Urinary bladder (tissue), 3 donors: ENCODE measurements at regions not wholly inside any gene's neighbourhood (a gene's known extent, or its start where the extent isn't known, plus 50 kb on each side); places are given as distances from the start of the nearest gene placed in this dataset.
"Not testable (repeated sequence)": the region's sequence is repeated elsewhere in the genome, so short reads cannot be mapped to it uniquely, and the experiment has no call there.

ENCODE experiments used
- DNase-seq: peaks from one replicate; pipeline ENCODE4 v3.0.0-alpha.2; 2015; ENCODE audit errors: extremely low spot score
- H3K27ac ChIP-seq: one replicate; pipeline ENCODE4 v1.5.1; 2013; ENCODE audit warnings: low read depth, mild to moderate bottlenecking, moderate library complexity
- H3K36me3 ChIP-seq: one replicate; pipeline ENCODE4 v1.6.1; 2013; ENCODE audit warnings: mild to moderate bottlenecking, moderate library complexity; ENCODE audit not compliant: insufficient read depth
- H3K4me1 ChIP-seq: one replicate; pipeline ENCODE4 v1.6.1; 2013; ENCODE audit warnings: mild to moderate bottlenecking, moderate library complexity; ENCODE audit not compliant: insufficient read depth
- H3K4me3 ChIP-seq: one replicate; pipeline ENCODE4 v1.5.1; 2013; ENCODE audit warnings: low read depth, low read length
- WGBS: extraction: QIAGEN DNeasy Blood & Tissue Kit; methylation state at CpG from one replicate; pipeline ENCODE4 v1.1.7; 2013; 5-methylcytosine and 5-hydroxymethylcytosine counted together
- donor health status: healthy with polysubstance abuse.
- donor health status: healthy.

GRCh38 chr10:125411724-125412123 lies 251.4 kb upstream of the CTBP2 start:
- no peak overlapping the region for H3K27ac ChIP-seq
- no peak for DNase-seq
- H3K4me1 ChIP-seq: no peaks in the 10 kb centered on the region
- 86% methylated on average over 2 of the region's 2 CpGs for WGBS
- no peak overlapping the region for H3K4me3 ChIP-seq
- H3K36me3 ChIP-seq: no peaks in the 10 kb centered on the region

- Histone ChIP-seq H3K27ac (no peak overlapping the region), H3K36me3 (no peaks in the 10 kb centered on the region), H3K4me1 (no peaks in the 10 kb centered on the region), H3K4me3 (no peak overlapping the region)
- WGBS: 69% methylated on average over 5 of the region's 5 CpGs
- no peak for DNase-seq
Observed at GRCh38 chr10:125409756-125410155, 249.4 kb upstream of the CTBP2 start.

- 91% methylated on average over 1 of the region's 1 CpG for WGBS
- DNase-seq: no peak
- Histone ChIP-seq H3K36me3 (no peaks in the 10 kb centered on the region), H3K4me1 (no peaks in the 10 kb centered on the region), H3K27ac (no peak overlapping the region), H3K4me3 (no peak overlapping the region)
Observed at GRCh38 chr10:125407557-125407956, 247.2 kb upstream of the CTBP2 start.

DNA sequence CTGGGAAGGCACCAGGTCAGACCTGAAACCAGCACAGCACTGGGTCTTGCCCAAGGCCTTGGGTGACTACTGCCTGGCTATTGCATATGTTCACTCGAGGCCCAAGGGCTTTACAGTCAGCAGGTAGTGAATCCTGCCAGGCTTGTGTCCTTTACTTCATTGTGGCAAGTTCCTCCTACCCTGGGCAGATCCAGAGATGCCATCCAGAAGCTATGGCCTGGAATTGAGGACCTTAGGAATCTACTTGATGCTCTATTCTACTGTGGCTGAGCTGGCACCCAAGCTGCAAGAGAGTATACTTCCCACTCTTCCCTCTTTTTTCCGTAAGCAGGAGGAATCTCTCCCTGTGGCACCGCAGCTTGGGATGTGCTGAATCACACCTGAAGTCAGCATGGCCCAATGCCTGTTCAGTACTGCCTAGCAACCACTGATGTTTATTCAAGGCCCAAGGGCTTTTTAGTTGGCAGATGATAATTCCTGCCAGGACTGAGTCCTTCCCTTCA lies 246.7 kb upstream of the CTBP2 start:
- H3K27ac ChIP-seq: no peak overlapping the region
- no peak overlapping the region for H3K4me3 ChIP-seq
- H3K36me3 ChIP-seq: no peaks in the 10 kb centered on the region
- H3K4me1 ChIP-seq: no peaks in the 10 kb centered on the region
- 69% methylated on average over 3 of the region's 3 CpGs for WGBS
- no peak for DNase-seq

DNA sequence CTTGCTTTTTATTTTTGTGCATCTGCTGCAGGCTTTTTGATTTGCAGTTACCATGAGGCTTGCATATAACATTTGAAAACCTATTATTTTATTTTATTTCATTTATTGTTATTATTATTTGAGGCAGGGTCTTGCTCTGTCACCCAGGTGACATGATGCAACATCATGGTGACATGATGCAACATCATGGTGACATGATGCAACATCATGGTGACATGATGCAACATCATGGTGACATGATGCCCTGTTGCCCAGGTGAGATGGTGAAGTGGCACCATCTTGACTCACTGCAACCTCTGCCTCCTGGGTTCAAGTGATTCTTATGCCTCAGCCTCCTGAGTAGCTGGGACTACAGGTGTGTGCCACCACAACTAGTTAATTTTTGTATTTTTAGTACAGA lies 244.5 kb upstream of the CTBP2 start:
- H3K4me1 ChIP-seq, H3K4me3 ChIP-seq, H3K36me3 ChIP-seq, DNase-seq, H3K27ac ChIP-seq: not testable (repeated sequence)

DNA sequence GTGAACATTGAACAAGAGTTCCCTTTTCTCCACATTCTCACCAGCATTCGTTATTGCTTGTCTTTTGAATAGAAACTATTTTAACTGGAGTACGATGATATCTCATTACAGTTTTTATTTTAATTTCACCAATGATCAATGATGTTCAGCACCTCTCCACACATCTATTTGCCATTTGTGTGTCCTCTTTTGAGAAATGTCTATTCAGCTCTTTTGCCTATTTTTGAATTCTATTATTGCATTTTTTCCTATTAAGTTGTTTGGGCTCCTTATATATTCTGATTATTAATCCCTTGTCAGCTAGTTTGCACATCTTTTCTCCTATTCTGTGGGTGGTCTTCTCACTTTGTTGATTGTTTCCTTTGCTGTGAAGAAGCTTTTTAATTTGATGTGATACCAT lies 241.1 kb upstream of the CTBP2 start:
- WGBS: 92% methylated on average over 2 of the region's 2 CpGs
- Histone ChIP-seq H3K36me3 (no peaks in the 10 kb centered on the region), H3K27ac (no peak overlapping the region), H3K4me3 (no peak overlapping the region), H3K4me1 (no peaks in the 10 kb centered on the region)
- DNase-seq: no peak

DNA sequence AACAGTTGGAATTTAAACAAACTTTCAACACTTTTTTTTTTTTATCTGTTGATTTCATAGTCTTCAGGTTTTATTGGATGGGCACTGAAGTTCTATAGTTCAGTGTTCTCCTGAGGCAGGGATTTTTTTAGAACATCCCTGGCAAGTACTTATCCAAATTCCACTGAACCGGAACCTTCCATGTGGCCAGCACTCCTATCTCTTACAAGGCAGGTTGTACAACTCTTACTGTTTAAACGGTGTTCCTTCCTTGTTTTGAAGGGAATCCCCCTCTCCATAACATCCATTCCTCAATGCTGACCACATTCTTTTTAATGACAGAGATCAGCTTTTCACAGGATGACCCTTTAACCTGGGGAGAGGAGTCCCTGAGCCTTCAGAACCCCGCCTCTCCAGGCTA lies 238.9 kb upstream of the CTBP2 start:
- Histone ChIP-seq H3K4me1 (no peaks in the 10 kb centered on the region), H3K27ac (no peak overlapping the region), H3K4me3 (no peak overlapping the region), H3K36me3 (no peaks in the 10 kb centered on the region)
- WGBS: 46% methylated on average over 3 of the region's 3 CpGs
- no peak for DNase-seq

DNA sequence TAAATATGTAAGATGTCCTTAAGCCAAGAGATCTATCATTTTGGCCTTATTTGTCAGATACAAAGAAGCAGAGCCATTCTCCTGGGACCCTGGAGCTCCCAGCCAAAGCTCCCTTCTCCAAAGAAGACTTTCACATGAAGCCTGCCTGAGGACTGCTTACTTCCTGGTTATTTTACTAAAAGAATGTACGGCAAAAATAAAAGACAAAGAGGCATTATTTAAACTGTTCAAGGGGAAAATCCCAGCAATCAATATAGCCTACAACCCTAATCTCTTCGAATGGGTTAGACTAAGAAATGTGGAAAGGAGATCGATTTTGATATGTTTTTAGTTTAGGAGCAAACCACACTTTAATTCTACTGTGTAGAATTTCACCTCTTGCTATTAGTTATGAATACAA lies 237.9 kb upstream of the CTBP2 start:
- Histone ChIP-seq H3K4me1 (no peaks in the 10 kb centered on the region), H3K36me3 (no peaks in the 10 kb centered on the region), H3K4me3 (no peak overlapping the region), H3K27ac (no peak overlapping the region)
- WGBS: 77% methylated on average over 3 of the region's 3 CpGs
- DNase-seq: no peak

GRCh38 chr10:125397608-125398007 lies 237.2 kb upstream of the CTBP2 start:
- H3K4me1 ChIP-seq: no peaks in the 10 kb centered on the region
- DNase-seq: no peak
- H3K27ac ChIP-seq: no peak overlapping the region
- H3K36me3 ChIP-seq: no peaks in the 10 kb centered on the region
- no peak overlapping the region for H3K4me3 ChIP-seq
- WGBS: 74% methylated on average over 4 of the region's 4 CpGs

DNA sequence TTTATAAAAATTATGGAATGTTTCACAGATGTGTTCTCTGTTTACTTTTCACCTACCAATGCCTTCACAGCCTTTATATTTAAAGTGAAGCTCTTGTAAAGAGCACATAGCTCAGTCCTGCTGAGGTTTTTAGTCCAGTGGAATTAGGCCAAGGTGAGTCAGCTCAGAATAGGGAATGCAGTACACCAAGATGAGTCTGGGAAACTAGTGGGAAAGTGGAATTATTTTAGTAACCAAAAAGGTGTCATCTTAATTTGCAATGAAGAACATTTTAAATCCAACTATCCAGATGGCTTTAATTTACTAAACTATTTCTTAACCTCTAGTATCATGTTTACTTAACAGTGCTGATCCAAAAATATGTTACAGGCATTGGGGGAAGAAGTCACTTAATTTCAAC lies 236.3 kb upstream of the CTBP2 start:
- Histone ChIP-seq H3K36me3 (no peaks in the 10 kb centered on the region), H3K4me1 (no peaks in the 10 kb centered on the region), H3K4me3 (no peak overlapping the region), H3K27ac (no peak overlapping the region)
- no peak for DNase-seq

DNA sequence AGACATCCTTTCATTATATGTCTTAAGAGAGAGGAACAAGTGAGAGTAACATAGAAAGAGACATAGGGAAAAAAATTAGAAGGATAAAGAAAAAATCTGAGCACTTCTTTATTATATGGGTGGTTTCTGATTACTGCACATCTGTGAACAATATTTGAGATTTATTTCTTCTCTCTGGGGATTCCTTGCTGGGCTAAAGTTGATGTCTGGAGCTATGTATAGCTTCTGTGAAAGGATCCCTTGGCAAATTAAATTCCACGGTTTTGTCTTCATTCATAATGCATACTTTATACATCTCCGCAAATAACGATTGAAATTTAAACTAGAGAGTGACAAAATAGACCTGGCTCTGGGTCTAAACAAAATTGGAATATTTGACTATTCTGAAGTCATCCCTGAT lies 232.2 kb upstream of the CTBP2 start:
- Histone ChIP-seq H3K36me3 (no peaks in the 10 kb centered on the region), H3K4me1 (no peaks in the 10 kb centered on the region), H3K4me3 (no peak overlapping the region), H3K27ac (no peak overlapping the region)
- DNase-seq: no peak
- WGBS: 75% methylated on average over 3 of the region's 3 CpGs

DNA sequence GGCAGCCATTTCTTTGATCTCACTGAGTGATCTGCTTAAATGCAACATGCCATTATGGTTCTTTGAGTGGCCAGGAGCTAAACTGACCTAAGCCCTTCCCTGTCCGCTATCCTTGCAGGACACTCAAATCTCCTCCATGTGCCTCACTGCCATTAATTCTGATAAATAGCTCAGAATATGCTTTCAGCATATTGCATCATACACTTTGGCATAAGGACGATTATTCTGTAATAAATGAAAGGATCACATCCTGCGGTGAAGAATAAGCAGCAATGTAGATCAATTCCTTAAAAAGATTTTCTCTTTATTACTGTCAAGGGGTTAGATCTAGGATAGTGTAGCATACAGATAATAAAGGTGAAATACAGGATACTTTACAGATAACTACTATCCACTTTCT lies 231.8 kb upstream of the CTBP2 start:
- Histone ChIP-seq H3K4me3 (no peak overlapping the region), H3K4me1 (no peaks in the 10 kb centered on the region), H3K36me3 (no peaks in the 10 kb centered on the region), H3K27ac (no peak overlapping the region)
- WGBS: 66% methylated on average over 3 of the region's 3 CpGs
- DNase-seq: no peak

DNA sequence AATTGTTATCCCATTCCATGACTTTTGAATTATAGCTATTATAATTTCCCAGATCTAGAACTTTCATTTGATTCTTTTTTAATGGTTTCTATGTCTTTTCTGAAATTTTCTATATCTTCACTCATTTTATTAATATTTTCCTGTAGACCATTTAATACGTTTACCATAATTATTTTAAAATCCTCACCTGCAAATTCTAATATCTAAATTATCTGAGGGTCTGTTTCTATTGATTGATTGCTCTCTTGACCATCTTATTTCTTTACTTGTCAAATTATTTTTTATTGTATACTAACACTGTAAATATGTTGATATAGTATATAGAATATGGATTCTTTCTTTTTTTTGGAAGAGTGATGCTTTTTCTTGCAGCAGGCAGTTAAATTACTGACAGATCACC lies 229.3 kb upstream of the CTBP2 start:
- Histone ChIP-seq H3K4me3 (no peak overlapping the region), H3K4me1 (no peaks in the 10 kb centered on the region), H3K36me3 (no peaks in the 10 kb centered on the region), H3K27ac (no peak overlapping the region)
- WGBS: 62% methylated on average over 1 of the region's 1 CpG
- no peak for DNase-seq

- Histone ChIP-seq H3K36me3 (no peaks in the 10 kb centered on the region), H3K4me3 (no peak overlapping the region), H3K4me1 (no peaks in the 10 kb centered on the region), H3K27ac (no peak overlapping the region)
- no peak for DNase-seq
- 73% methylated on average over 4 of the region's 4 CpGs for WGBS
Observed at GRCh38 chr10:125379592-125379991, 219.2 kb upstream of the CTBP2 start.

DNA sequence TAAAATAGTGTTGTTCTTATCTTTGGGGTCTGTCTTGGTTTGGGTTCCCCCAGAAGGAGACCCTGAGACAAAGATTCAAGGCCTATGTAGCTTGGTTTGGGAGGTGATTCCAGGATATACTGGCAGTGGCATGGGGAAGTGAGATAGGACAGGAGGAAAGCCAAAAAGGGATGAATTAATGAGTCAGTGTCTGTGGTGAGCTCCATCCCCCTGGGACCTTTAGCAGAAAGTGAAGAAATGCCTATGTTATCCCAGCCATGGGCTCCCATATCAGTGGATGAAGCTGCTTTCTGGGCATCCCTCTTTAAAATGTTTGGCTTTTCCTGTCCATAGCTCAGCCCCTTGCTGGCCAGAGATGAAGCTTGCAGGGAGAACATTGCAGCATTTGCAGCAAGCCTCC lies 217.0 kb upstream of the CTBP2 start:
- no peak overlapping the region for H3K4me3 ChIP-seq
- no peaks in the 10 kb centered on the region for H3K4me1 ChIP-seq
- no peaks in the 10 kb centered on the region for H3K36me3 ChIP-seq
- no peak overlapping the region for H3K27ac ChIP-seq
- no peak for DNase-seq
